NK-92 treated with Interleukin-12 subunit alpha and Interleukin-12 subunit beta, amount 100 ng/mL, for 24 hours (cell line): ENCODE measurements at regions not wholly inside any gene's neighbourhood (a gene's known extent, or its start where the extent isn't known, plus 50 kb on each side); places are given as distances from the start of the nearest gene placed in this dataset.

Source experiments
- DNase-seq: peaks from one replicate; lab custom pipeline; 2025; lab: John Stamatoyannopoulos, UW

GRCh38 chr16:6382924-6383459 is 949.7 kb upstream of the RBFOX1 start:
- DNase-seq, result no peak

- no peak for DNase-seq
Observed at GRCh38 chr16:6381896-6382295, 950.7 kb upstream of the RBFOX1 start.

GRCh38 chr16:6377956-6378355 is 954.7 kb upstream of the RBFOX1 start:
- DNase-seq, result no peak

GRCh38 chr16:6375465-6376075 is 957.1 kb upstream of the RBFOX1 start:
- DNase-seq, result no peak

- DNase-seq, result no peak
Observed at GRCh38 chr16:6374821-6375220, 957.8 kb upstream of the RBFOX1 start.

GRCh38 chr16:6364846-6365245 is 967.8 kb upstream of the RBFOX1 start:
- DNase-seq, result no peak

GRCh38 chr16:6363896-6364607 is 968.6 kb upstream of the RBFOX1 start:
- DNase-seq, result no peak

GRCh38 chr16:6363396-6363795 is 969.2 kb upstream of the RBFOX1 start:
- DNase-seq, result no peak

- DNase-seq, result no peak
Observed at GRCh38 chr16:6362321-6362720, 970.3 kb upstream of the RBFOX1 start.

GRCh38 chr16:6360641-6361040 is 972.0 kb upstream of the RBFOX1 start:
- no peak for DNase-seq

GRCh38 chr16:6356911-6357310 is 975.7 kb upstream of the RBFOX1 start:
- DNase-seq, result no peak

- DNase-seq, result no peak
Observed at GRCh38 chr16:6349725-6350124, 982.9 kb upstream of the RBFOX1 start.

- no peak for DNase-seq
Observed at GRCh38 chr16:6345090-6345489, 987.6 kb upstream of the RBFOX1 start.

- no peak for DNase-seq
Observed at GRCh38 chr16:6343157-6343556, 989.5 kb upstream of the RBFOX1 start.

GRCh38 chr16:6341981-6342380 is 990.7 kb upstream of the RBFOX1 start:
- no peak for DNase-seq

- DNase-seq, result no peak
Observed at GRCh38 chr16:6335072-6335471, 997.6 kb upstream of the RBFOX1 start.

GRCh38 chr16:6331770-6332169 is 1000.9 kb upstream of the RBFOX1 start:
- no peak for DNase-seq

- DNase-seq, result no peak
Observed at GRCh38 chr16:6317934-6318333, 1014.7 kb upstream of the RBFOX1 start.

- DNase-seq, result no peak
Observed at GRCh38 chr16:6309271-6309670, 1023.4 kb upstream of the RBFOX1 start.

- no peak for DNase-seq
Observed at GRCh38 chr16:6308176-6308575, 1024.5 kb upstream of the RBFOX1 start.

- DNase-seq, result no peak
Observed at GRCh38 chr16:6300523-6300922, 1032.1 kb upstream of the RBFOX1 start.

- DNase-seq, result no peak
Observed at GRCh38 chr16:6297666-6298410, 1034.8 kb upstream of the RBFOX1 start.

- no peak for DNase-seq
Observed at GRCh38 chr16:6286176-6286575, 1046.5 kb upstream of the RBFOX1 start.
